Gastrocnemius medialis (tissue), 4 donors: ENCODE measurements at regions not wholly inside any gene's neighbourhood (a gene's known extent, or its start where the extent isn't known, plus 50 kb on each side); places are given as distances from the start of the nearest gene placed in this dataset.

Experiments
- ATAC-seq, 2 donors: fragments of 150-250 bp; one replicate each; pipeline ENCODE4 v1.9.1; 2016
- DNase-seq, 2 donors: peaks; one replicate each; pipeline ENCODE4 v3.0.0-alpha.2; 2019
- H3K27ac ChIP-seq, 4 donors: fragments of 200-600 bp; sonication (generic); 1 replicate in 1 of 4; 2 replicates in 3 of 4; pipeline ENCODE4 v1.5.1; 2016 to 2018; ENCODE audit warnings: mild to moderate bottlenecking in 2 of 4, moderate library complexity in 1 of 4
- H3K27me3 ChIP-seq, 3 donors: fragments of 200-600 bp; sonication (generic) in 2 of 3; 1 replicate in 1 of 3; 2 replicates in 2 of 3; pipeline versions ENCODE4 v1.5.1 to v1.6.0; 2016 to 2019; ENCODE audit warnings: mild to moderate bottlenecking in 1 of 3, moderate library complexity in 1 of 3
- H3K36me3 ChIP-seq, 2 donors: fragments of 200-600 bp; sonication (generic) in 1 of 2; one replicate each; pipeline ENCODE4 v1.5.1; 2017 to 2018
- H3K4me1 ChIP-seq, 2 donors: fragments of 200-600 bp; sonication (generic) in 1 of 2; one replicate each; pipeline ENCODE4 v1.5.1; 2016 to 2017; ENCODE audit warnings: mild to moderate bottlenecking in 2 of 2
- H3K4me3 ChIP-seq, 4 donors: fragments of 200-600 bp; sonication (generic) in 3 of 4; 1 replicate in 1 of 4; 2 replicates in 3 of 4; pipeline ENCODE4 v1.5.1; 2016 to 2019; ENCODE audit warnings: mild to moderate bottlenecking in 2 of 4
- H3K9me3 ChIP-seq, 3 donors: fragments of 200-600 bp; sonication (generic) in 2 of 3; 1 replicate in 1 of 3; 2 replicates in 2 of 3; pipeline ENCODE4 v1.5.1; 2016 to 2019
- CTCF ChIP-seq, 5 experiments: fragments of 450-650 bp in 3 of 5; fragments of 200-600 bp in 2 of 5; sonication (generic) in 2 of 5; IDR thresholded peaks in 4 of 5; conservative IDR thresholded peaks in 1 of 5; 1 replicate in 4 of 5; 2 replicates in 1 of 5; pipeline ENCODE4 v1.5.1; 2016 to 2019; ENCODE audit warnings: antibody characterized with exemption in 5 of 5, mild to moderate bottlenecking in 3 of 5, moderate library complexity in 3 of 5
- POLR2A ChIP-seq, 2 donors: fragments of 450-650 bp; IDR thresholded peaks; one replicate each; pipeline ENCODE4 v1.6.1; 2017; ENCODE audit warnings: antibody characterized with exemption in 2 of 2, mild to moderate bottlenecking in 2 of 2, moderate library complexity in 2 of 2
- in situ Hi-C, 4 donors: fragments of 200-750 bp; cut with MboI; loops; one replicate each; pipeline versions ENCODE4 v1.15.0 to v1.8.0; 2017; ENCODE audit warnings: low sequenced_read_pairs in 4 of 4
- intact Hi-C: fragments of 100-400 bp; cut with DNase I; formaldehyde crosslinking; loops from one replicate; pipeline ENCODE4 v1.15.1; 2023; ENCODE audit warnings: low total_unique reads

- in situ Hi-C loops: no loop called here
- Histone ChIP-seq H3K27me3 (no peaks in the 10 kb centered on the region), H3K27ac (no peak overlapping the region), H3K36me3 (no peaks in the 10 kb centered on the region), H3K9me3 (no peaks in the 10 kb centered on the region), H3K4me1 (no peaks in the 10 kb centered on the region), H3K4me3 (no peak overlapping the region)
- intact Hi-C loops: no loop called here
- TF ChIP-seq CTCF (IDR thresholded peaks at IDR 0.05 in 4 of 5, conservative IDR thresholded peaks at IDR 0.05 in 1 of 5) (no peak), POLR2A (IDR thresholded peaks at IDR 0.05) (no peak)
- ATAC-seq (no peak), DNase-seq (no peak)
Observed at GRCh38 chrX:122771933-122772332, 412.1 kb upstream of the GRIA3 start.

- H3K36me3 ChIP-seq: no peaks in the 10 kb centered on the region
- DNase-seq: no peak
- H3K4me3 ChIP-seq: no peak overlapping the region
- TF ChIP-seq CTCF (IDR thresholded peaks at IDR 0.05 in 4 of 5, conservative IDR thresholded peaks at IDR 0.05 in 1 of 5) (no peak), POLR2A (IDR thresholded peaks at IDR 0.05) (no peak)
- intact Hi-C loops (no loop called here), in situ Hi-C loops (no loop called here)
- H3K4me1 ChIP-seq: no peaks in the 10 kb centered on the region
- no peaks in the 10 kb centered on the region for H3K9me3 ChIP-seq
- no peak overlapping the region for H3K27ac ChIP-seq
- no peak for ATAC-seq
- H3K27me3 ChIP-seq: no peaks in the 10 kb centered on the region
Observed at GRCh38 chrX:122777766-122778165, 406.3 kb upstream of the GRIA3 start.

GRCh38 chrX:122783918-122784317 lies 400.2 kb upstream of the GRIA3 start:
- in situ Hi-C loops: no loop called here

GRCh38 chrX:122787231-122787630 lies 396.8 kb upstream of the GRIA3 start:
- H3K9me3 ChIP-seq: peaks cover 0 to 6% (median 0%) of the 10 kb centered on the region in 3 donors
- intact Hi-C loops (no loop called here), in situ Hi-C loops (no loop called here)
- H3K4me1 ChIP-seq: no peaks in the 10 kb centered on the region
- TF ChIP-seq CTCF (IDR thresholded peaks at IDR 0.05 in 4 of 5, conservative IDR thresholded peaks at IDR 0.05 in 1 of 5) (no peak), POLR2A (IDR thresholded peaks at IDR 0.05) (no peak)
- H3K27ac ChIP-seq: no peak overlapping the region
- H3K4me3 ChIP-seq: no peak overlapping the region
- no peak for DNase-seq
- H3K27me3 ChIP-seq: no peaks in the 10 kb centered on the region
- ATAC-seq: no peak
- H3K36me3 ChIP-seq: no peaks in the 10 kb centered on the region

More at GRCh38 chrX:122783918-122784317, 400.2 kb upstream of the GRIA3 start:
- no peaks in the 10 kb centered on the region for H3K27me3 ChIP-seq
- no peak for TF ChIP-seq POLR2A (IDR thresholded peaks at IDR 0.05)
- TF ChIP-seq CTCF (IDR thresholded peaks at IDR 0.05 in 4 of 5, conservative IDR thresholded peaks at IDR 0.05 in 1 of 5): no peak
- no peak overlapping the region for H3K27ac ChIP-seq
- H3K9me3 ChIP-seq: peaks cover 0 to 6% (median 0%) of the 10 kb centered on the region in 3 donors
- H3K4me3 ChIP-seq: no peak overlapping the region
- H3K4me1 ChIP-seq: no peaks in the 10 kb centered on the region
- intact Hi-C loops: no loop called here
- H3K36me3 ChIP-seq: no peaks in the 10 kb centered on the region
- ATAC-seq (no peak), DNase-seq (no peak)

GRCh38 chrX:122788216-122788615 lies 395.9 kb upstream of the GRIA3 start:
- Histone ChIP-seq H3K27me3 (no peaks in the 10 kb centered on the region), H3K9me3 (peaks cover 0 to 6% (median 0%) of the 10 kb centered on the region in 3 donors), H3K4me1 (no peaks in the 10 kb centered on the region), H3K36me3 (no peaks in the 10 kb centered on the region), H3K27ac (no peak overlapping the region), H3K4me3 (no peak overlapping the region)
- in situ Hi-C loops (no loop called here), intact Hi-C loops (no loop called here)
- TF ChIP-seq POLR2A (IDR thresholded peaks at IDR 0.05) (no peak), CTCF (IDR thresholded peaks at IDR 0.05 in 4 of 5, conservative IDR thresholded peaks at IDR 0.05 in 1 of 5) (no peak)
- DNase-seq: no peak
- no peak for ATAC-seq
